Cardiac muscle cell (in vitro differentiated cells and primary cell): ENCODE measurements at regions not wholly inside any gene's neighbourhood (a gene's known extent, or its start where the extent isn't known, plus 50 kb on each side); places are given as distances from the start of the nearest gene placed in this dataset.
"Not testable (repeated sequence)": the region's sequence is repeated elsewhere in the genome, so short reads cannot be mapped to it uniquely, and the experiment has no call there.

ENCODE experiments used
- DNase-seq, 2 donors: peaks; one replicate each; pipeline versions ENCODE4 v3.0.0 to v3.0.0-alpha.2; 2010 to 2017; ENCODE audit warnings: low read depth in 1 of 2, low spot score in 1 of 2
- H3K27ac ChIP-seq: fragments of 200-600 bp; sonication (generic); 2 replicates; pipeline ENCODE4 v1.5.1; 2016
- H3K27me3 ChIP-seq: fragments of 200-600 bp; sonication (generic); 2 replicates; pipeline ENCODE4 v1.6.0; 2016; ENCODE audit warnings: control low read depth
- H3K36me3 ChIP-seq: fragments of 200-600 bp; sonication (generic); 2 replicates; pipeline ENCODE4 v1.5.1; 2016; ENCODE audit warnings: control low read depth
- H3K4me1 ChIP-seq: fragments of 200-600 bp; sonication (generic); 2 replicates; pipeline ENCODE4 v1.8.1; 2017; ENCODE audit warnings: low read depth, mild to moderate bottlenecking, mixed run types
- H3K4me3 ChIP-seq: fragments of 200-600 bp; sonication (generic); 2 replicates; pipeline ENCODE4 v1.5.1; 2016; ENCODE audit warnings: mild to moderate bottlenecking
- H3K9me3 ChIP-seq: fragments of 200-600 bp; sonication (generic); 2 replicates; pipeline ENCODE4 v1.5.1; 2017; ENCODE audit warnings: low read depth, mild to moderate bottlenecking, control low read depth
- TF ChIP-seq, protein P1 (sequence below): IDR thresholded peaks from 2 replicates; pipeline ENCODE4 v1.5.1; 2012; ENCODE audit warnings: low read depth, mild to moderate bottlenecking, low read length

DNA sequence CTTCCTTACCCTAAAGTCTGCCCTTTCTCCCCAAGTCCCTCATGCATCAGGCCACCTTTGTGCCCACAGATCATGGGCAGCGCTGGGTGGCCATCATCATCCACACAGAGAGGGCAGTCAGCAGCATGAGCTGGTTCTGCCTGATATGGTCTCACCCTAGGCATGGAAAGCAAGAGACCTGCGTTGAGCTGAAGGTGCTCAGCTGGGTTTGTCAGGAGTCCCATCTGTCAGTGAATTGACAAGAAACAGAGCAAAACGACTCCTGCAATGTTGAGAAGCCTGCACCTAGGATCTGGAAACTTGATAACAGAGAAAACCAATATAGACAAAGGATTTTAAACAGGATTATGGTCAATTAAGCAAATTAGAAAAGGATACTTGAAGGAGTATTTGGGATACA is 242.7 kb upstream of the PRSS1 start:
- Histone ChIP-seq H3K27me3 (no peaks in the 10 kb centered on the region), H3K27ac (no peak overlapping the region), H3K9me3 (no peaks in the 10 kb centered on the region), H3K4me3 (no peak overlapping the region), H3K4me1 (no peaks in the 10 kb centered on the region), H3K36me3 (no peaks in the 10 kb centered on the region)
- no peak for DNase-seq
- TF ChIP-seq, protein P1, sequence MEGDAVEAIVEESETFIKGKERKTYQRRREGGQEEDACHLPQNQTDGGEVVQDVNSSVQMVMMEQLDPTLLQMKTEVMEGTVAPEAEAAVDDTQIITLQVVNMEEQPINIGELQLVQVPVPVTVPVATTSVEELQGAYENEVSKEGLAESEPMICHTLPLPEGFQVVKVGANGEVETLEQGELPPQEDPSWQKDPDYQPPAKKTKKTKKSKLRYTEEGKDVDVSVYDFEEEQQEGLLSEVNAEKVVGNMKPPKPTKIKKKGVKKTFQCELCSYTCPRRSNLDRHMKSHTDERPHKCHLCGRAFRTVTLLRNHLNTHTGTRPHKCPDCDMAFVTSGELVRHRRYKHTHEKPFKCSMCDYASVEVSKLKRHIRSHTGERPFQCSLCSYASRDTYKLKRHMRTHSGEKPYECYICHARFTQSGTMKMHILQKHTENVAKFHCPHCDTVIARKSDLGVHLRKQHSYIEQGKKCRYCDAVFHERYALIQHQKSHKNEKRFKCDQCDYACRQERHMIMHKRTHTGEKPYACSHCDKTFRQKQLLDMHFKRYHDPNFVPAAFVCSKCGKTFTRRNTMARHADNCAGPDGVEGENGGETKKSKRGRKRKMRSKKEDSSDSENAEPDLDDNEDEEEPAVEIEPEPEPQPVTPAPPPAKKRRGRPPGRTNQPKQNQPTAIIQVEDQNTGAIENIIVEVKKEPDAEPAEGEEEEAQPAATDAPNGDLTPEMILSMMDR = no peak

DNA sequence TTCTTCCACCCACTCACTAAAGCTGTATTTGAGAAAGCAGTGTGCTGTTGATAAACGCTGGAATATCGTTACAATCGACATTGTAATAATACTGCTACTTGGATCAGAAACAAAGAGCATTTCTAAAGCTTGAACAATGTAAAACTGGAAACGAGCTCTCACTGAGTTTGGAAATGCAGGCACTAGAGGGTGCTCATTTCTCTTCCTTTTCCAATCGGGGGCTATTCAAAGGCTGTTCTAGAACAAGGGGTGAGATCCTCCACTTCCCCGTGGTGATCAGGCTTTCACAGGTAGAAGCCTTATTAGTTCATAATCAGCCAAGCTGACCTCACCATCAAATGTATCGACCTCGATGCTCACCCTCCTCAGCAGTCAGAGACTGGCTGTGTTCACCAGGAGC is 245.3 kb upstream of the PRSS1 start:
- H3K4me1 ChIP-seq, H3K4me3 ChIP-seq, DNase-seq: not testable (repeated sequence)

DNA sequence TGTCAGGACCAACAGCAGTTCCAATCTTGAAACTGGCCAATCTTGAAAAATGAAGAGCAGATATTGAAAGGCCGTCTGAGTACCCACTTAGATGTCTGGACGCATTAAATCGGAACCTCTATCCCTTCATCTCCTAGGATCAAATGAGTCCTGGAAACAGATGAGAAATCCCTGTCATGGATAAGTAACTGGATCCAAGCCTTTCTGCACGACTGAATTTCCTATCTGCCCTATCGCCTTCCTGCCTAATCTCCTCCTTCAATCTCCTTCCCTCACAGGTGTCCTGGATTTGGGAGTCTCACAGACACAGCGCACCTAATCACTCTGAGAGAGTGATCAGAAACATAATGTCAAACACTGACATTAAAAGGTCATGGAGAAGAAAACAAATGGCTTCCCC is 245.2 kb upstream of the PRSS58 start:
- Histone ChIP-seq H3K4me1 (no peaks in the 10 kb centered on the region), H3K9me3 (no peaks in the 10 kb centered on the region), H3K4me3 (no peak overlapping the region), H3K36me3 (no peaks in the 10 kb centered on the region), H3K27me3 (no peaks in the 10 kb centered on the region), H3K27ac (no peak overlapping the region)
- TF ChIP-seq, protein P1 = no peak
- DNase-seq = no peak

More for the DNA sequence above, 245.3 kb upstream of the PRSS1 start:
- H3K27me3 ChIP-seq, H3K36me3 ChIP-seq, H3K27ac ChIP-seq, H3K9me3 ChIP-seq: not testable (repeated sequence)

DNA sequence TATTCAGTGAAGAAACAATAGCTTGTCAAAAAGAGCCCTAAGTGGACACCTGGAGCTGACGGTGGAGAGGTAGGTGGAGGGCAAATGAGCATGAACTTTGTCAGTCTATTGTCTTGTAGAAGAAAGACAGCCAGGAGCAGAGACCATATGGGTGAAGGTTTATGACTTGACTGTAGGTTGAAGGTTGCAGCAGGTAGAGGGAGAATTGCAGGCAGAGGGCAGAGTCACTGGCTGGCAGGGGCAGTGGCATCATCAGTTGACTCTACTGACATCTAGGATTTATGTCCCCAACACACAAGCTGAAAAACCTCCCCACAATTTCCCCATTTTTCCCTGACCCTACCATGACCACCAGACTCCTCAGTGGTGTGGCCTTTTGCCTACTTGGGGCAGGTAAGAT is 243.6 kb upstream of the PRSS58 start:
- TF ChIP-seq, protein P1 = no peak
- Histone ChIP-seq H3K27me3 (no peaks in the 10 kb centered on the region), H3K27ac (no peak overlapping the region), H3K4me3 (no peak overlapping the region), H3K36me3 (no peaks in the 10 kb centered on the region), H3K9me3 (no peaks in the 10 kb centered on the region), H3K4me1 (no peaks in the 10 kb centered on the region)
- no peak for DNase-seq

DNA sequence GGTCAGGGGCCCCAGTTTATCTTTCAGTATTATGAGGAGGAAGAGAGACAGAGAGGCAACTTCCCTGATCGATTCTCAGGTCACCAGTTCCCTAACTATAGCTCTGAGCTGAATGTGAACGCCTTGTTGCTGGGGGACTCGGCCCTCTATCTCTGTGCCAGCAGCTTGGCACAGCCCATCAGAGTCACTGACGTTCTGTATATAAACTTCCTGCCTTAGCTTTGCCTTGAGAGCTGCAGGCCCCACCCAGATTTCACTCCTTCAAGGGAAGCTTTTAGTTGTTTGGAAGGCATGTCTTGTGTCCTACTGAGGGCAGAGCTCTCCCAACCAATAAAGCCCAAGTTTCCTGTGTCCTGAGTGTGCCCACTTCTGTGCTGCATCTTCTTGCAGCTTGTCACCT is 242.5 kb upstream of the PRSS58 start:
- H3K4me1 ChIP-seq = no peaks in the 10 kb centered on the region
- TF ChIP-seq, protein P1 = no peak
- no peaks in the 10 kb centered on the region for H3K9me3 ChIP-seq
- no peak overlapping the region for H3K27ac ChIP-seq
- no peaks in the 10 kb centered on the region for H3K27me3 ChIP-seq
- no peak overlapping the region for H3K4me3 ChIP-seq
- H3K36me3 ChIP-seq = no peaks in the 10 kb centered on the region
- DNase-seq = no peak

DNA sequence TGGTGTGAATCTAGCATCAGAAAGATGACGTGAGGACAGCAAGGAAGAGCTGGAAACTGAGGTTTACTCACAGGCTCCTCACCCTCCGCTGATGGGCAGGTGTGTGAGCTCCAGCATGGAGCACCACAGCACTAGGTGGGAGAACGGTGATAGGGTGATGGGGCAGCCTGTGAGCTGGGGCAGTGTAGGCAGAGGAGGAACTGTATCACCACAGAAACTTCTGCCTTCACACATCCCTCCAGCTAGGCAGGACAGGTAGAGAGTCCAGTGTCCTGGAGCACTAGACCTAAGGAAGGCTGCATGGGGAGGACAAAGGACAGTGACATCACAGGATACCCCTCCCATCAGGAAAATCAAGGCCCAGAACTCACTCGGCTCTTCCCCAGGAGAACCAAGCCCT is 241.8 kb upstream of the PRSS58 start:
- Histone ChIP-seq H3K9me3 (no peaks in the 10 kb centered on the region), H3K4me3 (no peak overlapping the region), H3K4me1 (no peaks in the 10 kb centered on the region), H3K27me3 (no peaks in the 10 kb centered on the region), H3K36me3 (no peaks in the 10 kb centered on the region), H3K27ac (no peak overlapping the region)
- TF ChIP-seq, protein P1 = no peak
- DNase-seq = no peak
